A673 (cell line): ENCODE measurements at regions not wholly inside any gene's neighbourhood (a gene's known extent, or its start where the extent isn't known, plus 50 kb on each side); places are given as distances from the start of the nearest gene placed in this dataset.

ENCODE experiments used
- BruUV-seq: library from RNA; stranded (reverse); fragments of 400-500 nt; replicated peaks from 2 replicates; lab custom pipeline; 2021; lab: Mats Ljungman, UMichigan
- CTCF ChIA-PET: fragments of 300-600 bp; sonication (Branson Sonifier 250); formaldehyde crosslinking; loops from one replicate; lab custom pipeline; 2022; ENCODE audit warnings: antibody characterized with exemption; lab: Charles Lee
- POLR2A ChIA-PET: fragments of 300-600 bp; sonication (Branson Sonifier 250); formaldehyde crosslinking; loops from one replicate; lab custom pipeline; 2022; ENCODE audit warnings: antibody characterized with exemption; ENCODE audit not compliant: low non-redundant PET; lab: Charles Lee
- DNase-seq: peaks from one replicate; pipeline ENCODE4 v3.0.0-alpha.2; 2015; ENCODE audit warnings: low spot score
- H3K27ac ChIP-seq: fragments of 200-600 bp; sonication (generic); 2 replicates; pipeline ENCODE4 v1.5.1; 2016; ENCODE audit warnings: mixed run types, low read depth, mild to moderate bottlenecking, mixed read lengths, antibody characterized with exemption, low read length; ENCODE audit not compliant: poor library complexity, severe bottlenecking
- H3K27me3 ChIP-seq: fragments of 200-600 bp; sonication (generic); replicated peaks from 2 replicates; pipeline ENCODE4 v1.6.1; 2017; ENCODE audit warnings: mixed run types, low read depth, mild to moderate bottlenecking, mixed read lengths, antibody characterized with exemption, low read length; ENCODE audit not compliant: insufficient read depth, poor library complexity
- H3K36me3 ChIP-seq: fragments of 200-600 bp; sonication (generic); 2 replicates; pipeline ENCODE4 v1.6.1; 2016; ENCODE audit warnings: mixed run types, mild to moderate bottlenecking, mixed read lengths, antibody characterized with exemption, low read length; ENCODE audit not compliant: insufficient read depth, poor library complexity, severe bottlenecking
- H3K4me1 ChIP-seq: fragments of 200-600 bp; sonication (generic); 2 replicates; pipeline ENCODE4 v1.6.1; 2017; ENCODE audit warnings: mixed run types, mild to moderate bottlenecking, mixed read lengths, antibody characterized with exemption, low read length; ENCODE audit not compliant: insufficient read depth, poor library complexity, severe bottlenecking
- H3K4me3 ChIP-seq: fragments of 200-600 bp; sonication (generic); 2 replicates; pipeline ENCODE4 v1.5.1; 2016; ENCODE audit warnings: low read depth, mixed run types, mild to moderate bottlenecking, mixed read lengths, low read length; ENCODE audit not compliant: poor library complexity, severe bottlenecking
- H3K9me3 ChIP-seq: fragments of 200-600 bp; sonication (generic); 2 replicates; pipeline ENCODE4 v1.6.1; 2016; ENCODE audit warnings: mixed run types, low read depth, mild to moderate bottlenecking, mixed read lengths, antibody characterized with exemption, low read length; ENCODE audit not compliant: poor library complexity, severe bottlenecking
- CTCF ChIP-seq: fragments of 300-800, 200-600 bp; sonication (generic); conservative IDR thresholded peaks from 2 replicates; pipeline ENCODE4 v1.5.1; 2017; ENCODE audit warnings: low read depth, mild to moderate bottlenecking, antibody characterized with exemption, low read length, moderate library complexity, mixed read lengths
- EZH2 ChIP-seq: fragments of 200-600 bp; sonication (generic); IDR thresholded peaks from 2 replicates; pipeline ENCODE4 v1.6.1; 2017; ENCODE audit warnings: borderline replicate concordance, low read depth, mild to moderate bottlenecking, mixed read lengths, antibody characterized with exemption, low read length; ENCODE audit not compliant: poor library complexity, severe bottlenecking
- intact Hi-C: fragments of 100-400 bp; cut with micrococcal nuclease; formaldehyde crosslinking; loops from one replicate; pipeline ENCODE4 v1.10.0; 2022; ENCODE audit not compliant: unreplicated experiment

GRCh38 chr12:124129132-124129531, 156.1 kb downstream of the ZNF664 start:
- CTCF ChIA-PET, result no interaction called here
- Histone ChIP-seq H3K9me3 (no peaks in the 10 kb centered on the region), H3K4me1 (peaks cover 18% of the 10 kb centered on the region), H3K36me3 (no peaks in the 10 kb centered on the region), H3K4me3 (no peak overlapping the region), H3K27me3 (no peaks in the 10 kb centered on the region), H3K27ac (no peak overlapping the region)
- no TSS peak for BruUV-seq
- POLR2A ChIA-PET, result no interaction called here
- DNase-seq, result no peak
- intact Hi-C loops, result no loop called here
- TF ChIP-seq CTCF, result no peak
- TF ChIP-seq EZH2, result no peak

GRCh38 chr12:124130691-124131591, 157.9 kb downstream of the ZNF664 start:
- no TSS peak for BruUV-seq
- DNase-seq, result no peak
- CTCF ChIA-PET, result no interaction called here

GRCh38 chr12:124131659-124132058, 158.6 kb downstream of the ZNF664 start:
- intact Hi-C loops, result no loop called here
- Histone ChIP-seq H3K4me1 (no peaks in the 10 kb centered on the region), H3K36me3 (no peaks in the 10 kb centered on the region), H3K4me3 (no peak overlapping the region), H3K27ac (no peak overlapping the region), H3K27me3 (no peaks in the 10 kb centered on the region), H3K9me3 (peaks cover under 1% of the 10 kb centered on the region)
- ChIA-PET POLR2A (no interaction called here), CTCF (no interaction called here)
- no peak for DNase-seq
- TF ChIP-seq EZH2 (no peak), CTCF (no peak)
- no TSS peak for BruUV-seq

More at GRCh38 chr12:124130691-124131591, 157.9 kb downstream of the ZNF664 start:
- no peak for TF ChIP-seq EZH2
- no peak for TF ChIP-seq CTCF
- Histone ChIP-seq H3K27me3 (no peaks in the 10 kb centered on the region), H3K27ac (no peak overlapping the region), H3K4me1 (peaks cover under 1% of the 10 kb centered on the region), H3K36me3 (no peaks in the 10 kb centered on the region), H3K4me3 (no peak overlapping the region), H3K9me3 (no peaks in the 10 kb centered on the region)
- intact Hi-C loops, result no loop called here
- POLR2A ChIA-PET, result no interaction called here
